H4 (cell line): ENCODE measurements at regions not wholly inside any gene's neighbourhood (a gene's known extent, or its start where the extent isn't known, plus 50 kb on each side); places are given as distances from the start of the nearest gene placed in this dataset.
A peak's percentile ranks its signal among the peaks of the same experiment; 100 is the strongest.
"Not testable (repeated sequence)": the region's sequence is repeated elsewhere in the genome, so short reads cannot be mapped to it uniquely, and the experiment has no call there.

Experiments
- DNase-seq: peaks from one replicate; pipeline ENCODE4 v3.0.0-alpha.2; 2015; ENCODE audit warnings: low spot score

DNA sequence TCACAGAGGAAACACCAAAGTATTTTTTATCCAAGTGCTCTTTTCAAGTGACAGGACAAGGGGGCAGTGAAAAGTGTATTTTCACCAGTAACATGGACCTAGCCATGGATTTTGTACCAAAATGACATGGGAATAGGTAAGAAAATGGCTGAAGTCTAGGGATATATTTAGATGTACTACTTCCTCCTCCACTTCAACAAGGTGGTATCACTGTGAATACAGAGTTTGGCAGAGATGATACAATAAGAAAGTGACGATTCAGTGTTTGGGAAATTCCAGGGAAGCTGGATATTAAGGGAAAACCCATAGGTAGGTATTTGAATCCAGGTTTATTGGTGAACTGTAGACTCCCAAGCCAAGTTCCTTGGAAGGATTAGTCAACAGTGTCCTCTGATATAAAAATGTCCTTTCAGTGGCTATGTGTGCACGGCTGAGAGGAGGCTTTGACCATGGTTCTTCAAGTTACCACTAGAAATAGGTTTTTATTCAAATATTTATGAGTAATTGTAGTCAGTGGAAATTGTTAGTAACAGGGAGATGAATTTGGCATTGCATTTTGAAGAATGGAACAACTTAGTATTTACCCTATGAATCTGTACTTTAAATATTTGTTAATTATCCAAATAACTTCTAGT lies 356.0 kb upstream of the CITED2 start:
- DNase-seq: no peak

- DNase-seq: no peak
Measured at GRCh38 chr6:139728876-139729427, 354.5 kb upstream of the CITED2 start.

- DNase-seq: not testable (repeated sequence)
Measured at GRCh38 chr6:139726272-139726671, 351.8 kb upstream of the CITED2 start.

- DNase-seq: no peak
Measured at GRCh38 chr6:139722530-139722929, 348.1 kb upstream of the CITED2 start.

- no peak for DNase-seq
Measured at GRCh38 chr6:139721954-139722353, 347.5 kb upstream of the CITED2 start.

DNA sequence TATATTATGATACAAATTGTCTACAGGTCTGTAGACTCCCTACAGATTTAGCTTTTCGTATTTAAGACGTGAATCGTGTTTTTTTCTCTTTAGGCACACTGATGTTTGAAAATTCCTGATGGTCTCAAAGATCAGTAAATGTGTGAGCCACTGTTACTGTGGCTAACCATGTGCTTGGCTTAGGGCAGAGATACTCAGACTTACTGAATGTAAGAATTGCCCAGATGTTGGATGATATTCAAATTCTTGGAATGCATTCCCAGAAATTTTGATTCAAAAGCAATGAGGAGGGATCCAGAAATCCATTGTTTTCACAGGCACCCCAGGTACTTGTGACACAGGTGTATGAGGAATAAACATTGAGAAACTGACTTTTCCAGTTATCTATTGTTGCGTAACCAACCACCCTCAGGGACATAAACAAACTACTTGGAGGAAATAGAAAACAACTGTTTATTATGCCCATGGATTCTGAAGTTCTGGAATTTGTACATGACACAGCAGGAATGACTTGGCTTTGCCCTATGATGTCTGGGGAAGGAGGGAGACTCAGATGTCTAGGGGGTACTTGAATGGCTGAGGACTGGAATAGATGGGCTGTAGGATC lies 339.6 kb upstream of the CITED2 start:
- DNase-seq: peak; percentile 4

DNA sequence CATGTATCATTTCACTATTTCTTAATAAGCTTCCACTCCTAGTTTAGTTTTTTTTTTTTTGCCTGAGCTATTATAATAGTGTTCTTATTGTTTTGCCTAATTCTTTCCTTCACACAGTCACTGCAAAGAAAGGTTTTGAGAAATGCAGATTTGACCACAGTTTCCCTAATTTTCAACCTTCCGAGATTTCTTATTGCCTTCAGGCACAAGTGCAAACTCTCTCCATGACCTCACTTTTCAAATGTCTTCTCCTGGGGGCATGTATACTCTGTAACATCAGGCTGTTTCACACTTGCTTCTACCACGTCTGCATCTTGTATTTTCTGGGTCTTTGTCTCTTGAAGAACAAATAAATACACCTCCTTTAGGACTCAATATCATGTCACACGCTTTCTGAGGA lies 339.0 kb upstream of the CITED2 start:
- no peak for DNase-seq

DNA sequence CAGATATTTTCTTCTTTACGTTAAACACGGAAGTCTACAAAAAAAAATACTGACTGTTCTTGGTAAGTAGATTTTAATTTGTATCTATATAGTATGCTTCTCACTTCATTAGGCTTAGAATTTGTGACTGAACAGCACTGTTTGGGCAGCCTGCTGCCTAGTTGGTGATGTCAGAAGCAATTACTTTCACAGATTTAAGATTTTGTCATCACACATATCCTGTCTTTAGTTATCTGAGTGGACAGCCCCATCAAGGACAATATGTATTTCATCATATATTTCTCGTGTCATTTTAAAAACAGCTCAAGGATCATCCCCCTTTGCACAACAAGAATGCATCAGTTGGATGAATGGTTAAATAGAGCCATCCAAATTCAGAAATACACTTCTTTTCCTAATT lies 338.4 kb upstream of the CITED2 start:
- DNase-seq: no peak

DNA sequence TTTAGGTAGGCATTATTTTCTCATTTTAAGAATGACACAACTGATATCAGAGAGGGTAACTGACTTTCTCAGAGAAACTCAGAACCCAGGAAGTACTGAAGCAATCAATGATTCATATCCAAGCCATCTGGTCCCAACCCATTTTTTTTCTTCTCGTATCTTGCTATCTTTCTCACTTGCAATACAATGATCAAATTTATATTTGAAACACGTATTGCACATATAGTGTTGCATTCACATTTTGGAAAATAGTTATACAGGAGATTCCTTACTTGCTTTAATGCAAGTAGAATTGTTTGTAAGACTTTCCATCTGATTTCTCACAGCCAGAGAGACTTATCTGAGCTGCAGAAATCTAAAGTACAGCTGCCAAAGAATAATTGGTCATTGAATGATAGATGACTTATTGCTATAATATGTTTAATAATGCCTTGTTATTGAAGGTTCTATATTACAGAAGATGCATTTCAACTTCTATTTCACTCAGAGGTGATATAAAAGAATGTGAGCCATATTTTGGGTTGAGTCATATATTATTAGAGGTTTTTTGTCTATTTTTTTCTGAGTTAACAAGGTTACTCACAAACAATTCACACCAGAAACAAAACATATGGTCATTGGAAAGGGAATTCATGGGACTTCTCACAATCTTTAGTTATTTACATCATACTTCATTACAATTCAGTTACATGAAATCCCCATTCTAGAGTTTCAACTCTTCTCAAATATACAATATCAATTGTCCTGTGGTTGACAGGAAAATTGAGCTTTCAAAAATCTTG lies 337.5 kb upstream of the CITED2 start:
- no peak for DNase-seq

DNA sequence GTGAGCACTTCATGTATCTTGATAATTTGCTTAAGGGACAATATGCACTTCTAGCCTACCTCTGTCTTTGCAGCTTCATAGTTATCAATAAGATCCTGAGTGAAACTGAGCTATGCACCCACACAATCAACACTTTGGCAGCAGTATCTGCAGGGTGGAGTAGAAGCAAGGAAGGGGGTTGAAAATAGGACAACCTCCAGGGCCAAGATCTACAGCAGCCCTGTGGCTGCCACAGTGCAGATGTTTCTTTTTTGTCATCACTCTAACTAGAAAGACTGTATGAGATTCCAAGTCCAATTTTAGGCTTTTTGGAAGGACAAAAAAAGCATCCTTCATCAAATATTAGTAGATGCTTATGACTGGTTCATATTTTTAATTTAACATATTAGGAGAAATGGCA lies 336.1 kb upstream of the CITED2 start:
- DNase-seq: no peak

DNA sequence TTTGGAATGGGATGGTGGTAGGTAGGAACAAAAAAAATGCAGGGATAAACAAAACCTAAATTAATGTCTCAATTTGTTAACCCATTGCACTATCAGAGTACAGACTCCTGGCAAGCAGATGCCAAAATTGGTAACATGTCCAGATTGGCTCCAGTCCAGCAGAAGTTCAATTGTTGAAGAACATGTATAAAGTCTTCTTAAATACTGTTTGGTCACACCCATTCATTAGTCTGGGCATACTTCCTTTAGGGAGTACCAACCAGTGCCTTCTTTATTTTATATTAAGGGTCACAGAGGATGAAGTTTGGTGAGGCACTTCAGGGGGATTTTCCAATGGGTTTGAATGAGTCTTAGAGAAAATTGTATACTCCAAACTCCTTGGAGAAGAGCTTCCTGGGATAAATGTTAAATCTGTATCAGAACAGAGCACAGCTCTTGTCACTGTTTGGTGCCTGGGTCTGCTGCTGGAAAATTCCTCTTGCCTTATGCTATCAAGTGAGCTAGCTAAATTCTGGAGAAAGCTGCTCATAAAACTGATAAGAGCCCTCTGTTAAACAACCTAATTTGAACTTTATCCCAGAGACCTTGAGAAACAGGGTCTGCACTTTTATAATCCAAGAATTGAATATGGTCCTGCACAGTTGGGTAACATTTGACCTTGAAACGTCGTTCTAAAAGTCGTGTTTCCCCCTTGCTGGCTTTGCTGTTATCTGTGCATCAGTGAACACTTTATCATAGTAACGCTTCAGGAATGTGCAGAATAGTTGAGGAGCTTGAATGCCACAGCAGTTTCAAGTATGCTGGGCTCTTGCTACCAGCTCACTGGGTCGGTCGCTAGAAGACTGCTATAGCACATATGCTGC lies 334.1 kb upstream of the CITED2 start:
- DNase-seq: peak; percentile 32

DNA sequence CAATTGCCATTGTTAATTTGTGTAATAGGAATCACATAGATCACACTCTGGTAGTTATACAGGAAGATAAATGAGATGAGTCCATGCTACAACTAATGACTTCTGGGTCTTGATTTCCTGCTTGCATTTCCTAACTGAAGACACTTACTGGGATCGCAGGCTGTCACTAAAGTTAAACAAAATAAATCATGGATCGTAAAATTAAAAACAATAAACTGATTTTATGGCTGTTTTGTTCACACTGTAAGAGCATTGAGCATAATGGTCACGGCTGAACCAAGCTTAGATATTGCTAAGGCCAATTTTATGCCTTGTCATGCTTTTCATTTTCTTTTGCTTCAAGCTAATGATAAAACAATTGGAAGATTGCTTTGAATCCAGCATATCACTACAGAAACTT lies 332.5 kb upstream of the CITED2 start:
- no peak for DNase-seq

GRCh38 chr6:139705284-139705683 lies 330.8 kb upstream of the CITED2 start:
- DNase-seq: no peak

DNA sequence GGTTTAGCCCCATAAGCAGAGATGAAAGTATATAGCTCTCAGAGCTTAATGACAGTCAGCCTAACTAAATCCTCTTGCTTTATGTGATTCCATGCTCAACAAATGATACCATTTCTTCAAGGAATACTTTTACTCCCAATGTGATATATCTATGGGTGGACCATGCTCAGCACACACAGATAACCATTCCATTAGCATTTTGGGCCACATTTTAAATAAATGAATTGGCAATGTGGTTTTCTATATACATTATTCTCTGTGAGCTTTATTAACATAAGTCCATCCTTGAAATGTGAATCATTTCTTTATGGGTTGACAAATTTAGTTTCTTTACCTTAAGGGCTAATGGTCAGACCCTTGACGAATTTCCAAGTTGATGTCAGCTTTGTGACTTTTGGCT lies 329.3 kb upstream of the CITED2 start:
- DNase-seq: no peak

GRCh38 chr6:139702706-139703105 lies 328.3 kb upstream of the CITED2 start:
- no peak for DNase-seq

- DNase-seq: no peak
Measured at GRCh38 chr6:139701695-139702094, 327.2 kb upstream of the CITED2 start.

DNA sequence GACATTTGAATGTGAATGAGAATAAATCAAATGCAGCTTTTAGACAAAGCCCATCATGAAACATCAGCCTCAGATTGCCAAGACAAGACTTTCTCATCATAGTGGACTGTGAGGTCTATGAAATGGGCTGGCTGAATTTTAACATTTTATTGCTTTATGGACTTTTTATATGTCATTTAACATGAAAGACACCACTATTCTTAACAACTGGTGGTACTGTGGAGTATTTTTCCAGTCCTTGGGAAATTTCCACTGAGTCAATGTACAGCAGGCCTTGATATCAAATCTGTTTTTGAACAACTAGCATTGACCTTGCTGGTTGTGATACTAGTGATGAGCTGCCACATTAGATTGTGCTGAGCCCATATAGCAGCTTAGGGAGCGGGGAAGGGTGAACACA lies 326.6 kb upstream of the CITED2 start:
- DNase-seq: no peak

DNA sequence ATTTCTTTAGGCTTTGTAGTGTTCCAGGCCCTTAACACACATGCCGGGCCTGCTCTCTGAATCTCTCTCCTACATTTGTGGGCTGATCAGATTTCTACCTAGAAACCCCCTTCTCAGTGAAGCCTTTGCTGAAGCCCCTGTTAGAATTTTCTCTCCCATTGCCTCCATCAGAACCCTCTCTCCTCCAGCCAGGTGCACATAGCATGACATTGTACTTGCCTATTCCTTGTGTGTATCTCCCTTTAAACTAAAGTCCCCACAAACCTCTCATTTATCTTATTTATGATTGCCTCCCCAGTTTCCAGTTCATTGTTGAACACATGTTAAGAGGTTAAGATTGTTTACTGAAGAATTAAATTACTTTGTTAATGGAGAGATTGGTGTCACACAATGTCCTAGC lies 325.5 kb upstream of the CITED2 start:
- DNase-seq: no peak

DNA sequence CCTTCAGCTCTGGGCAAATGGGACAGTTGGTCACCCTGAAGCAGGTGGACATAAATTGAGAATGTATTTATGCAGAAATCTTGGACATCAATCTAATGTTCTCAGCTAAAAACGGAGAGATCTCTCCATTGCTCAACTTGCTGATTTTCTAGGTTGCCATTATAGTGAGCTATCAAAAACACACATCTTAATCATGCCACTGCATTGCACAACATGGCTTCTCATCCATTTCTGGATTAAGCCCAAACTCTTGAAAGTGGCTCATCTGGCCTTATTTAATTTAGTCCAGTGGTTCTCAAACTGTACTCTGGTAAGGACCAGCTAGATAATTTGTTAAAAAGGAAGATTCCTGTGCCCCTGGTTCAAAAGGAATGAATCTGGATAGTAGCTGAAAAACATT lies 324.9 kb upstream of the CITED2 start:
- DNase-seq: no peak

- DNase-seq: no peak
Measured at GRCh38 chr6:139698526-139699176, 324.2 kb upstream of the CITED2 start.

DNA sequence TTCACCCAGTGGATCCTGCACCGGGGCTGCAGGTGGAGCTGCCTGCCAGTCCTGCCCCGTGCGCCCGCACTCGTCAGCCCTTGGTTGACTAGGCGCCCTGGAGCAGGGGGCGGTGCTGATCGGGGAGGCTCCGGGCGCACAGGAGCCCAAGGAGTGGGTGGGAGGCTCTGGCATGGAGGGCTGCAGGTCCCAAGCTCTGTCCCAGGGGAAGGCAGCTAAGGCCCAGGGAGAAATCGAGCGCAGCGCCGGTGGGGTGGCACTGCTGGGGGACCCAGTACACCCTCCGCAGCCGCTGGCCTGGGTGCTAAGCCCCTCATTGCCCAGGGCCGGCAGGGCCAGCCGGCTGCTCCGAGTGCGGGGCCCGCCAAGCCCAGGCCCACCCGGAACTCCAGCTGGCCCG lies 323.4 kb upstream of the CITED2 start:
- not testable (repeated sequence) for DNase-seq
